Activated T-cell treated with anti-CD3 and anti-CD28 coated beads, Interleukin-2, amount 50 U/mL, for 4 hours (primary cell): ENCODE measurements at regions not wholly inside any gene's neighbourhood (a gene's known extent, or its start where the extent isn't known, plus 50 kb on each side); places are given as distances from the start of the nearest gene placed in this dataset.

Source experiments
- ATAC-seq, 2 donors: fragments of 200-7000 bp; cut with Tn5 transposase; one replicate each; pipeline ENCODE4 v1.10.0; 2021
- DNase-seq: peaks from one replicate; pipeline ENCODE4 v3.0.0-alpha.2; 2020
- H3K27me3 Mint-ChIP-seq: one replicate; pipeline ENCODE4 v1.8.0; 2021; ENCODE audit warnings: low read depth, mixed read lengths
- H3K36me3 Mint-ChIP-seq: one replicate; pipeline ENCODE4 v1.8.0; 2022; ENCODE audit warnings: mixed read lengths; ENCODE audit not compliant: insufficient read depth
- H3K4me1 Mint-ChIP-seq: one replicate; pipeline ENCODE4 v1.8.0; 2021; ENCODE audit warnings: low read depth, mixed read lengths
- H3K4me3 Mint-ChIP-seq: one replicate; pipeline ENCODE4 v1.8.0; 2021; ENCODE audit warnings: mild to moderate bottlenecking, moderate library complexity, mixed read lengths
- H3K9me3 Mint-ChIP-seq: one replicate; pipeline ENCODE4 v1.8.0; 2021; ENCODE audit warnings: mixed read lengths

GRCh38 chr5:100723229-100723628 lies 179.9 kb downstream of the ST8SIA4 start:
- no peaks in the 10 kb centered on the region for H3K9me3 Mint-ChIP-seq
- H3K4me1 Mint-ChIP-seq: no peaks in the 10 kb centered on the region
- no peak for ATAC-seq
- no peaks in the 10 kb centered on the region for H3K36me3 Mint-ChIP-seq
- no peak for DNase-seq
- H3K4me3 Mint-ChIP-seq: no peak overlapping the region
- H3K27me3 Mint-ChIP-seq: peaks cover 3% of the 10 kb centered on the region

- no peak for DNase-seq
- H3K27me3 Mint-ChIP-seq: no peaks in the 10 kb centered on the region
- no peak overlapping the region for H3K4me3 Mint-ChIP-seq
- H3K36me3 Mint-ChIP-seq: no peaks in the 10 kb centered on the region
- ATAC-seq: no peak
- no peaks in the 10 kb centered on the region for H3K4me1 Mint-ChIP-seq
- H3K9me3 Mint-ChIP-seq: no peaks in the 10 kb centered on the region
These were observed 177.0 kb downstream of the ST8SIA4 start for GRCh38 chr5:100726116-100726515.

- Mint-ChIP-seq H3K27me3 (no peaks in the 10 kb centered on the region), H3K4me1 (peaks cover 7% of the 10 kb centered on the region), H3K9me3 (no peaks in the 10 kb centered on the region), H3K36me3 (no peaks in the 10 kb centered on the region), H3K4me3 (peak overlapping the region; percentile 69)
- ATAC-seq (peak; percentile 67 to 73), DNase-seq (no peak)
These were observed 171.3 kb downstream of the ST8SIA4 start for GRCh38 chr5:100731768-100732167.

- ATAC-seq (no peak), DNase-seq (no peak)
- H3K4me1 Mint-ChIP-seq: peaks cover 8% of the 10 kb centered on the region
- no peaks in the 10 kb centered on the region for H3K27me3 Mint-ChIP-seq
- H3K4me3 Mint-ChIP-seq: no peak overlapping the region
- H3K9me3 Mint-ChIP-seq: no peaks in the 10 kb centered on the region
- H3K36me3 Mint-ChIP-seq: no peaks in the 10 kb centered on the region
These were observed 156.4 kb downstream of the ST8SIA4 start for GRCh38 chr5:100746730-100747129.

- ATAC-seq (no peak), DNase-seq (no peak)
- H3K9me3 Mint-ChIP-seq: no peaks in the 10 kb centered on the region
- H3K4me1 Mint-ChIP-seq: peaks cover 8% of the 10 kb centered on the region
- H3K36me3 Mint-ChIP-seq: no peaks in the 10 kb centered on the region
- H3K4me3 Mint-ChIP-seq: no peak overlapping the region
- no peaks in the 10 kb centered on the region for H3K27me3 Mint-ChIP-seq
These were observed 153.3 kb downstream of the ST8SIA4 start for GRCh38 chr5:100749771-100750284.

GRCh38 chr5:100755435-100755834 lies 147.6 kb downstream of the ST8SIA4 start:
- Mint-ChIP-seq H3K4me1 (no peaks in the 10 kb centered on the region), H3K4me3 (no peak overlapping the region), H3K27me3 (peaks cover 4% of the 10 kb centered on the region), H3K9me3 (no peaks in the 10 kb centered on the region), H3K36me3 (no peaks in the 10 kb centered on the region)
- DNase-seq: no peak
- no peak for ATAC-seq
